ENCODE measurements at regions not wholly inside any gene's neighbourhood (a gene's known extent, or its start where the extent isn't known, plus 50 kb on each side); places are given as distances from the start of the nearest gene placed in this dataset.

DNA sequence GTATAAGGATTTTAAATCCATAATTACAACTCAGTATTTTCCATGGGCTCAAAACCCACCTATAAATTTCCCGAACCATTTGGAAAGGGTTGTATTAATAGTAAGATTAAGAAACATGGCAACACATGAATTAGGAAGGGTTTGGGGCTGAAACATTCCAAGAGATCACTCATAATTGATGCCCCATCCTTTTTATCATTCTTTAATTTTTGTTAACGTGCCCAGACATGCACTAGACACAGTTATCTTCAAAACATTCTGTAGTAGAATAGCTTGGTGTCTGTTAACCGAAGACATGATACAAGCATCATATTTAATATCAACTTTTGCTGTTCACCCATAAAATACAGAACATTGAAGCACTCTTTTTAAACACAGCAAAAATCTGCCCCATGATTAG, 106.8 kb upstream of the FRMD6 start:
- TF ChIP-seq, protein P1, sequence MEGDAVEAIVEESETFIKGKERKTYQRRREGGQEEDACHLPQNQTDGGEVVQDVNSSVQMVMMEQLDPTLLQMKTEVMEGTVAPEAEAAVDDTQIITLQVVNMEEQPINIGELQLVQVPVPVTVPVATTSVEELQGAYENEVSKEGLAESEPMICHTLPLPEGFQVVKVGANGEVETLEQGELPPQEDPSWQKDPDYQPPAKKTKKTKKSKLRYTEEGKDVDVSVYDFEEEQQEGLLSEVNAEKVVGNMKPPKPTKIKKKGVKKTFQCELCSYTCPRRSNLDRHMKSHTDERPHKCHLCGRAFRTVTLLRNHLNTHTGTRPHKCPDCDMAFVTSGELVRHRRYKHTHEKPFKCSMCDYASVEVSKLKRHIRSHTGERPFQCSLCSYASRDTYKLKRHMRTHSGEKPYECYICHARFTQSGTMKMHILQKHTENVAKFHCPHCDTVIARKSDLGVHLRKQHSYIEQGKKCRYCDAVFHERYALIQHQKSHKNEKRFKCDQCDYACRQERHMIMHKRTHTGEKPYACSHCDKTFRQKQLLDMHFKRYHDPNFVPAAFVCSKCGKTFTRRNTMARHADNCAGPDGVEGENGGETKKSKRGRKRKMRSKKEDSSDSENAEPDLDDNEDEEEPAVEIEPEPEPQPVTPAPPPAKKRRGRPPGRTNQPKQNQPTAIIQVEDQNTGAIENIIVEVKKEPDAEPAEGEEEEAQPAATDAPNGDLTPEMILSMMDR (IDR thresholded peaks at IDR 0.05): no peak
- TF ChIP-seq EP300 (IDR thresholded peaks at IDR 0.05): no peak
